SK-N-MC (cell line): ENCODE measurements at regions not wholly inside any gene's neighbourhood (a gene's known extent, or its start where the extent isn't known, plus 50 kb on each side); places are given as distances from the start of the nearest gene placed in this dataset.

Experiments
- EZH2 ChIP-seq: fragments of 200-600 bp; sonication (generic); IDR thresholded peaks from one replicate; pipeline ENCODE4 v1.6.1; 2017; ENCODE audit warnings: antibody characterized with exemption
- POLR2AphosphoS5 ChIP-seq: IDR thresholded peaks from 2 replicates; pipeline ENCODE4 v1.6.1; 2012; ENCODE audit warnings: mild to moderate bottlenecking, low read depth, low read length, borderline replicate concordance

GRCh38 chr22:27556371-27556770, 245.2 kb downstream of the MN1 start:
- TF ChIP-seq POLR2AphosphoS5 (no peak), EZH2 (no peak)
